ENCODE measurements at regions not wholly inside any gene's neighbourhood (a gene's known extent, or its start where the extent isn't known, plus 50 kb on each side); places are given as distances from the start of the nearest gene placed in this dataset.

GRCh38 chr9:33686942-33687341, 108.4 kb upstream of the PRSS3 start:
- TF ChIP-seq, protein P1, sequence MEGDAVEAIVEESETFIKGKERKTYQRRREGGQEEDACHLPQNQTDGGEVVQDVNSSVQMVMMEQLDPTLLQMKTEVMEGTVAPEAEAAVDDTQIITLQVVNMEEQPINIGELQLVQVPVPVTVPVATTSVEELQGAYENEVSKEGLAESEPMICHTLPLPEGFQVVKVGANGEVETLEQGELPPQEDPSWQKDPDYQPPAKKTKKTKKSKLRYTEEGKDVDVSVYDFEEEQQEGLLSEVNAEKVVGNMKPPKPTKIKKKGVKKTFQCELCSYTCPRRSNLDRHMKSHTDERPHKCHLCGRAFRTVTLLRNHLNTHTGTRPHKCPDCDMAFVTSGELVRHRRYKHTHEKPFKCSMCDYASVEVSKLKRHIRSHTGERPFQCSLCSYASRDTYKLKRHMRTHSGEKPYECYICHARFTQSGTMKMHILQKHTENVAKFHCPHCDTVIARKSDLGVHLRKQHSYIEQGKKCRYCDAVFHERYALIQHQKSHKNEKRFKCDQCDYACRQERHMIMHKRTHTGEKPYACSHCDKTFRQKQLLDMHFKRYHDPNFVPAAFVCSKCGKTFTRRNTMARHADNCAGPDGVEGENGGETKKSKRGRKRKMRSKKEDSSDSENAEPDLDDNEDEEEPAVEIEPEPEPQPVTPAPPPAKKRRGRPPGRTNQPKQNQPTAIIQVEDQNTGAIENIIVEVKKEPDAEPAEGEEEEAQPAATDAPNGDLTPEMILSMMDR (conservative IDR thresholded peaks at IDR 0.05; ENCODE audit: low read depth in 2 of 2) = no peak
- TF ChIP-seq POLR2AphosphoS5 (IDR thresholded peaks at IDR 0.05; ENCODE audit: low read depth) = no peak
- TF ChIP-seq EZH2 (IDR thresholded peaks at IDR 0.05; ENCODE audit: low read depth, unreplicated experiment) = no peak
- TF ChIP-seq, protein P2, sequence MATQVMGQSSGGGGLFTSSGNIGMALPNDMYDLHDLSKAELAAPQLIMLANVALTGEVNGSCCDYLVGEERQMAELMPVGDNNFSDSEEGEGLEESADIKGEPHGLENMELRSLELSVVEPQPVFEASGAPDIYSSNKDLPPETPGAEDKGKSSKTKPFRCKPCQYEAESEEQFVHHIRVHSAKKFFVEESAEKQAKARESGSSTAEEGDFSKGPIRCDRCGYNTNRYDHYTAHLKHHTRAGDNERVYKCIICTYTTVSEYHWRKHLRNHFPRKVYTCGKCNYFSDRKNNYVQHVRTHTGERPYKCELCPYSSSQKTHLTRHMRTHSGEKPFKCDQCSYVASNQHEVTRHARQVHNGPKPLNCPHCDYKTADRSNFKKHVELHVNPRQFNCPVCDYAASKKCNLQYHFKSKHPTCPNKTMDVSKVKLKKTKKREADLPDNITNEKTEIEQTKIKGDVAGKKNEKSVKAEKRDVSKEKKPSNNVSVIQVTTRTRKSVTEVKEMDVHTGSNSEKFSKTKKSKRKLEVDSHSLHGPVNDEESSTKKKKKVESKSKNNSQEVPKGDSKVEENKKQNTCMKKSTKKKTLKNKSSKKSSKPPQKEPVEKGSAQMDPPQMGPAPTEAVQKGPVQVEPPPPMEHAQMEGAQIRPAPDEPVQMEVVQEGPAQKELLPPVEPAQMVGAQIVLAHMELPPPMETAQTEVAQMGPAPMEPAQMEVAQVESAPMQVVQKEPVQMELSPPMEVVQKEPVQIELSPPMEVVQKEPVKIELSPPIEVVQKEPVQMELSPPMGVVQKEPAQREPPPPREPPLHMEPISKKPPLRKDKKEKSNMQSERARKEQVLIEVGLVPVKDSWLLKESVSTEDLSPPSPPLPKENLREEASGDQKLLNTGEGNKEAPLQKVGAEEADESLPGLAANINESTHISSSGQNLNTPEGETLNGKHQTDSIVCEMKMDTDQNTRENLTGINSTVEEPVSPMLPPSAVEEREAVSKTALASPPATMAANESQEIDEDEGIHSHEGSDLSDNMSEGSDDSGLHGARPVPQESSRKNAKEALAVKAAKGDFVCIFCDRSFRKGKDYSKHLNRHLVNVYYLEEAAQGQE (IDR thresholded peaks at IDR 0.05; ENCODE audit: unreplicated experiment) = no peak
- no peak for TF ChIP-seq EZH2phosphoT487 (IDR thresholded peaks at IDR 0.05; ENCODE audit: unreplicated experiment)
- TF ChIP-seq, protein P3, sequence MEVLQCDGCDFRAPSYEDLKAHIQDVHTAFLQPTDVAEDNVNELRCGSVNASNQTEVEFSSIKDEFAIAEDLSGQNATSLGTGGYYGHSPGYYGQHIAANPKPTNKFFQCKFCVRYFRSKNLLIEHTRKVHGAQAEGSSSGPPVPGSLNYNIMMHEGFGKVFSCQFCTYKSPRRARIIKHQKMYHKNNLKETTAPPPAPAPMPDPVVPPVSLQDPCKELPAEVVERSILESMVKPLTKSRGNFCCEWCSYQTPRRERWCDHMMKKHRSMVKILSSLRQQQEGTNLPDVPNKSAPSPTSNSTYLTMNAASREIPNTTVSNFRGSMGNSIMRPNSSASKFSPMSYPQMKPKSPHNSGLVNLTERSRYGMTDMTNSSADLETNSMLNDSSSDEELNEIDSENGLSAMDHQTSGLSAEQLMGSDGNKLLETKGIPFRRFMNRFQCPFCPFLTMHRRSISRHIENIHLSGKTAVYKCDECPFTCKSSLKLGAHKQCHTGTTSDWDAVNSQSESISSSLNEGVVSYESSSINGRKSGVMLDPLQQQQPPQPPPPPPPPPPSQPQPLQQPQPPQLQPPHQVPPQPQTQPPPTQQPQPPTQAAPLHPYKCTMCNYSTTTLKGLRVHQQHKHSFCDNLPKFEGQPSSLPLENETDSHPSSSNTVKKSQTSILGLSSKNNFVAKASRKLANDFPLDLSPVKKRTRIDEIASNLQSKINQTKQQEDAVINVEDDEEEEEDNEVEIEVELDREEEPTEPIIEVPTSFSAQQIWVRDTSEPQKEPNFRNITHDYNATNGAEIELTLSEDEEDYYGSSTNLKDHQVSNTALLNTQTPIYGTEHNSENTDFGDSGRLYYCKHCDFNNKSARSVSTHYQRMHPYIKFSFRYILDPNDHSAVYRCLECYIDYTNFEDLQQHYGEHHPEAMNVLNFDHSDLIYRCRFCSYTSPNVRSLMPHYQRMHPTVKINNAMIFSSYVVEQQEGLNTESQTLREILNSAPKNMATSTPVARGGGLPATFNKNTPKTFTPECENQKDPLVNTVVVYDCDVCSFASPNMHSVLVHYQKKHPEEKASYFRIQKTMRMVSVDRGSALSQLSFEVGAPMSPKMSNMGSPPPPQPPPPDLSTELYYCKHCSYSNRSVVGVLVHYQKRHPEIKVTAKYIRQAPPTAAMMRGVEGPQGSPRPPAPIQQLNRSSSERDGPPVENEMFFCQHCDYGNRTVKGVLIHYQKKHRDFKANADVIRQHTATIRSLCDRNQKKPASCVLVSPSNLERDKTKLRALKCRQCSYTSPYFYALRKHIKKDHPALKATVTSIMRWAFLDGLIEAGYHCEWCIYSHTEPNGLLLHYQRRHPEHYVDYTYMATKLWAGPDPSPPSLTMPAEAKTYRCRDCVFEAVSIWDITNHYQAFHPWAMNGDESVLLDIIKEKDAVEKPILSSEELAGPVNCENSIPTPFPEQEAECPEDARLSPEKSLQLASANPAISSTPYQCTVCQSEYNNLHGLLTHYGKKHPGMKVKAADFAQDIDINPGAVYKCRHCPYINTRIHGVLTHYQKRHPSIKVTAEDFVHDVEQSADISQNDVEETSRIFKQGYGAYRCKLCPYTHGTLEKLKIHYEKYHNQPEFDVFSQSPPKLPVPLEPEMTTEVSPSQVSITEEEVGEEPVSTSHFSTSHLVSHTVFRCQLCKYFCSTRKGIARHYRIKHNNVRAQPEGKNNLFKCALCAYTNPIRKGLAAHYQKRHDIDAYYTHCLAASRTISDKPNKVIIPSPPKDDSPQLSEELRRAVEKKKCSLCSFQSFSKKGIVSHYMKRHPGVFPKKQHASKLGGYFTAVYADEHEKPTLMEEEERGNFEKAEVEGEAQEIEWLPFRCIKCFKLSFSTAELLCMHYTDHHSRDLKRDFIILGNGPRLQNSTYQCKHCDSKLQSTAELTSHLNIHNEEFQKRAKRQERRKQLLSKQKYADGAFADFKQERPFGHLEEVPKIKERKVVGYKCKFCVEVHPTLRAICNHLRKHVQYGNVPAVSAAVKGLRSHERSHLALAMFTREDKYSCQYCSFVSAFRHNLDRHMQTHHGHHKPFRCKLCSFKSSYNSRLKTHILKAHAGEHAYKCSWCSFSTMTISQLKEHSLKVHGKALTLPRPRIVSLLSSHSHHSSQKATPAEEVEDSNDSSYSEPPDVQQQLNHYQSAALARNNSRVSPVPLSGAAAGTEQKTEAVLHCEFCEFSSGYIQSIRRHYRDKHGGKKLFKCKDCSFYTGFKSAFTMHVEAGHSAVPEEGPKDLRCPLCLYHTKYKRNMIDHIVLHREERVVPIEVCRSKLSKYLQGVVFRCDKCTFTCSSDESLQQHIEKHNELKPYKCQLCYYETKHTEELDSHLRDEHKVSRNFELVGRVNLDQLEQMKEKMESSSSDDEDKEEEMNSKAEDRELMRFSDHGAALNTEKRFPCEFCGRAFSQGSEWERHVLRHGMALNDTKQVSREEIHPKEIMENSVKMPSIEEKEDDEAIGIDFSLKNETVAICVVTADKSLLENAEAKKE (CRISPR knock-in tag; IDR thresholded peaks at IDR 0.05) = no peak
- no peak for TF ChIP-seq STAT1 (IDR thresholded peaks at IDR 0.05; ENCODE audit: unreplicated experiment)
- TF ChIP-seq CREB1 (CRISPR knock-in tag; IDR thresholded peaks at IDR 0.05; ENCODE audit: low read depth) = no peak
- no peak for TF ChIP-seq ZNF114 (CRISPR knock-in tag; IDR thresholded peaks at IDR 0.05)

All from GM23338 (cell line).